IPS DF 6.9 (cell line): ENCODE measurements at regions not wholly inside any gene's neighbourhood (a gene's known extent, or its start where the extent isn't known, plus 50 kb on each side); places are given as distances from the start of the nearest gene placed in this dataset.

Experiments used
- DNase-seq: peaks from one replicate; pipeline ENCODE4 v3.0.0-alpha.2; 2013; ENCODE audit warnings: low read depth, low spot score
- H3K27ac ChIP-seq: one replicate; pipeline ENCODE4 v1.5.1; 2013; ENCODE audit warnings: low read length, control low read depth
- H3K27me3 ChIP-seq: 2 replicates; pipeline ENCODE4 v1.6.1; 2013; ENCODE audit warnings: mild to moderate bottlenecking, low read length; ENCODE audit not compliant: control insufficient read depth, insufficient read depth
- H3K36me3 ChIP-seq: 2 replicates; pipeline ENCODE4 v1.6.1; 2013; ENCODE audit warnings: low read length; ENCODE audit not compliant: control insufficient read depth, insufficient read depth
- H3K4me1 ChIP-seq: 2 replicates; pipeline ENCODE4 v1.6.1; 2013; ENCODE audit warnings: low read length; ENCODE audit not compliant: control insufficient read depth, insufficient read depth
- H3K4me3 ChIP-seq: 2 replicates; pipeline ENCODE4 v1.5.1; 2013; ENCODE audit warnings: mild to moderate bottlenecking, low read length
- H3K9me3 ChIP-seq: 2 replicates; pipeline ENCODE4 v1.6.1; 2013; ENCODE audit warnings: low read length, inconsistent platforms; ENCODE audit not compliant: control insufficient read depth, insufficient read depth
- WGBS: extraction: QIAGEN DNeasy Blood & Tissue Kit; methylation state at CpG from one replicate; pipeline ENCODE4 v1.1.7; 2013; ENCODE audit warnings: mixed read lengths, missing lambda C conversion rate; ENCODE audit not compliant: insufficient read length, insufficient coverage; 5-methylcytosine and 5-hydroxymethylcytosine counted together

GRCh38 chr17:55571095-55571494, 59.8 kb upstream of the SMIM36 start:
- no CpG with 5 or more reads among the region's 2 CpGs for WGBS
- no peak for DNase-seq
- H3K36me3 ChIP-seq, result no peaks in the 10 kb centered on the region
- no peak overlapping the region for H3K4me3 ChIP-seq
- H3K4me1 ChIP-seq, result 0 out of 2 replicates have a peak, but pooled peaks cover 1% of the 10 kb centered on the region
- H3K27me3 ChIP-seq, result no peaks in the 10 kb centered on the region
- H3K9me3 ChIP-seq, result no peaks in the 10 kb centered on the region
- H3K27ac ChIP-seq, result no peak overlapping the region

- no peaks in the 10 kb centered on the region for H3K27me3 ChIP-seq
- H3K4me3 ChIP-seq, result no peak overlapping the region
- no peak overlapping the region for H3K27ac ChIP-seq
- no peaks in the 10 kb centered on the region for H3K9me3 ChIP-seq
- WGBS, result no CpG with 5 or more reads among the region's 6 CpGs
- no peaks in the 10 kb centered on the region for H3K36me3 ChIP-seq
- DNase-seq, result no peak
- H3K4me1 ChIP-seq, result 0 out of 2 replicates have a peak, but pooled peaks cover 1% of the 10 kb centered on the region
Measured at GRCh38 chr17:55570391-55570790, 59.1 kb upstream of the SMIM36 start.

GRCh38 chr17:55567240-55568214, 56.3 kb upstream of the SMIM36 start:
- DNase-seq, result no peak
- no CpG with 5 or more reads among the region's 6 CpGs for WGBS
- Histone ChIP-seq H3K4me3 (no peak overlapping the region), H3K27ac (no peak overlapping the region), H3K4me1 (0 out of 2 replicates have a peak, but pooled peaks cover 1% of the 10 kb centered on the region), H3K9me3 (no peaks in the 10 kb centered on the region), H3K27me3 (no peaks in the 10 kb centered on the region), H3K36me3 (no peaks in the 10 kb centered on the region)

- Histone ChIP-seq H3K9me3 (no peaks in the 10 kb centered on the region), H3K36me3 (no peaks in the 10 kb centered on the region), H3K4me3 (no peak overlapping the region), H3K27me3 (no peaks in the 10 kb centered on the region), H3K27ac (no peak overlapping the region), H3K4me1 (peaks cover 2% of the 10 kb centered on the region; the same call in 1 of the 2 replicates)
- no peak for DNase-seq
- no CpG with 5 or more reads among the region's 2 CpGs for WGBS
Measured at GRCh38 chr17:55564081-55564480, 52.8 kb upstream of the SMIM36 start.

- no peak for DNase-seq
- no CpG with 5 or more reads among the region's 1 CpG for WGBS
Measured at GRCh38 chr17:55563363-55563762, 52.1 kb upstream of the SMIM36 start.

GRCh38 chr17:55561973-55562495, 50.8 kb upstream of the SMIM36 start:
- Histone ChIP-seq H3K27me3 (no peaks in the 10 kb centered on the region), H3K36me3 (no peaks in the 10 kb centered on the region), H3K4me3 (no peak overlapping the region), H3K4me1 (peaks cover 2% of the 10 kb centered on the region; the same call in 1 of the 2 replicates), H3K27ac (no peak overlapping the region), H3K9me3 (no peaks in the 10 kb centered on the region)
- no CpG with 5 or more reads among the region's 4 CpGs for WGBS
- no peak for DNase-seq

More at GRCh38 chr17:55563363-55563762, 52.1 kb upstream of the SMIM36 start:
- Histone ChIP-seq H3K27me3 (no peaks in the 10 kb centered on the region), H3K4me3 (no peak overlapping the region), H3K9me3 (no peaks in the 10 kb centered on the region), H3K36me3 (no peaks in the 10 kb centered on the region), H3K4me1 (peaks cover 2% of the 10 kb centered on the region; the same call in 1 of the 2 replicates), H3K27ac (no peak overlapping the region)

- Histone ChIP-seq H3K4me3 (no peak overlapping the region), H3K9me3 (no peaks in the 10 kb centered on the region), H3K27me3 (no peaks in the 10 kb centered on the region), H3K27ac (no peak overlapping the region), H3K4me1 (peaks cover 2% of the 10 kb centered on the region; the same call in 1 of the 2 replicates), H3K36me3 (no peaks in the 10 kb centered on the region)
- no CpG with 5 or more reads among the region's 26 CpGs for WGBS
- DNase-seq, result no peak
Measured at GRCh38 chr17:55561316-55561972, 50.2 kb upstream of the SMIM36 start.
